Fibroblast of mammary gland (primary cell): ENCODE measurements at regions not wholly inside any gene's neighbourhood (a gene's known extent, or its start where the extent isn't known, plus 50 kb on each side); places are given as distances from the start of the nearest gene placed in this dataset.
A peak's percentile ranks its signal among the peaks of the same experiment; 100 is the strongest.
"Not testable (repeated sequence)": the region's sequence is repeated elsewhere in the genome, so short reads cannot be mapped to it uniquely, and the experiment has no call there.

ENCODE experiments used
- DNase-seq: peaks from one replicate; pipeline ENCODE4 v3.0.0-alpha.2; 2010; ENCODE audit warnings: low read depth
- H3K4me3 ChIP-seq: 2 replicates; pipeline ENCODE4 v1.5.1; 2011; ENCODE audit warnings: low read depth, mild to moderate bottlenecking, low read length, moderate library complexity; ENCODE audit not compliant: control insufficient read depth
- CTCF ChIP-seq: conservative IDR thresholded peaks from 2 replicates; pipeline ENCODE4 v1.5.1; 2011; ENCODE audit warnings: low read depth, low read length, inconsistent platforms; ENCODE audit not compliant: control insufficient read depth, insufficient read depth

GRCh38 chr2:175282300-175282699, 100.8 kb upstream of the ATP5MC3 start:
- no peak overlapping the region for H3K4me3 ChIP-seq
- peak; percentile 47 for DNase-seq
- peak; percentile 35 for TF ChIP-seq CTCF

DNA sequence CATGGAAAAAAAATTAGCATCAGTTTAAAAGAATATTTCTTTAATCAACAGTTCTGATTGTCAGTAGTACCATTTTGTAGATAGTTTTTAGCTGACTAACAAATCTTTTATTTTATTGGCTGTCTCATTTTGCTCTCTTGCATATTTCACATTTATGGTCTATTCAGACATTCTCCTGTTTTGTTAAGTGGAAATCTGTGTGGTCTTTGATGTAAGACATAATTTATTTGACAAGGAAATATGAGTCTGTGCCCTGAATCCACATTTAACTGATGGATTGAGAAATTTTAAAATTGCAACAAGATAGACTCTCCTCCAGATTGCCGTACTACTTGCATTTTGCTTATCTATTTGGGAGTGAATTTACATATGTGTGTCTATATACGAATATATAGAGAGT, 96.3 kb upstream of the ATP5MC3 start:
- no peak for DNase-seq
- TF ChIP-seq CTCF: no peak
- no peak overlapping the region for H3K4me3 ChIP-seq

DNA sequence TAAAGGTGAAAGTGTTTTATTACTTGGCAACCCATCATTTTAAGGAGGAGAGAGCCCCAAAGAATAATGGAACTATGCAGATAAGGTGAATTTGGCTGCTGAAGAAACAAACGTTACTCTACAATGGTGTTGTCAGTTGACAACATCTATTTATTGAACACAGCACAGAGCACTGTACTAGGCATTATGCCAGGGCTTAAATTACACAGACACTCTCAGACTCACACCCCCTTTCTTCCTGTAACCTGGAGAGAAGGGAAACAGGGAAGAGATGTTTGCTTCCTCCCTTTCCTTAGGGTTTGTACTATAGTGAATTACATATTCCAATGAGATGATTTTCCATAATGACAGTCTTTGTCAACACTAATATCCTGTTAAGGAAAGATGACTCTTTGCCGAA, 94.0 kb upstream of the ATP5MC3 start:
- no peak for TF ChIP-seq CTCF
- H3K4me3 ChIP-seq: no peak overlapping the region
- DNase-seq: no peak

DNA sequence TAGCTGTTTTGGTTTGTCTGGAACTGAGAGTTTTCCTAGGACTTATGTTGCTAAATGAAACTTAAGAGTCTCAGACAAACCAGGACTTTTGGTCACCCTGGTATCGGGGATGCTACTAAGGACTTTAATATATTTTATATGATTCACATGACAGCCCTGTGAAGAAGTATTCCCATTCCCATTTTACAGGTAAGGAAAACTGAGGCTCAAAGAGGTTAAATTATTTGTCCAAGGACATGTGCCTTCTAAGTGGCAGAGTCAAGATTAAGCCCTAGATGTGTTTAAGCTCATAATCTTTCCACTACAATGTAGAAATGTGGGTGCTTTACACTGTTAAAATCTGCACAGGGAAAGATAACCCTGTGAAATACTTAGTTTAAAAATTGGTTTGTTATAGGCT, 77.7 kb upstream of the ATP5MC3 start:
- H3K4me3 ChIP-seq: no peak overlapping the region
- no peak for TF ChIP-seq CTCF
- no peak for DNase-seq

DNA sequence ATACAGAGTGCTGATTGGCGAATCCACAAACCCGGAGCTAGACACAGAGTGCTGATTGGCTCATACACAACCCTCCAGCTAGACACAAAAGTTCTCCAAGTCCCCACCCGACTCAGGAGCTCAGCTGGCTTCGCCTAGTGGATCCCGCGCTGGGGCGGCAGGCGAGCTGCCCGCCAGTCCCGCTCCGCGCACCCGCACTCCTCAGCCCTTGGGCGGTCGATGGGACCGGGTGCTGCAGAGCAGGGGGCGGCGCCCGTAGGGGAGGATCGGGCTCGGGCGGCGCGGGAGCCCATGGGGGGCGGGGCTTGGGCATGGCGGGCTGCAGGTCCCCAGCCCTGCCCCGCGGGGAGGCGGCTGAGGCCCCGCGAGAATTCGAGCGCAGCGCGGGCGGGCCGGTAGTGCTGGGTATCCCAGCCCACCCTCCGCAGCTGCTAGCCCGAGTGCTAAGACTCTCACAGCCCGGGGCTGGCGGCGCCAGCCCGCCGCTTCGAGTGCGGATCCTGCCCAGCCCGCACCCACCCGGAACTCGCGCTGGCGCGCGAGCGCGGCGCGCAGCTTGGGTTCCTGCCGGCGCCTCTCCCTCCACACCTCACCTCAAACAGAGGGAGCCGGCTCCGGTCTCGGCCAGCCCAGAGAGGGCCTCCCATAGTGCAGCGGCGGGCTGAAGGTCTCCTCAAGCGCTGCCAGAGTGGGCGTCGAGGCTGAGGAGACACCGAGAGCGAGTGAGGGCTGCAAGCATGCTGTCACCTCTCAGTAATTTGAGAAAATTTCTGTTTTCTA, 75.5 kb upstream of the ATP5MC3 start:
- no peak overlapping the region for H3K4me3 ChIP-seq
- DNase-seq: no peak
- no peak for TF ChIP-seq CTCF

DNA sequence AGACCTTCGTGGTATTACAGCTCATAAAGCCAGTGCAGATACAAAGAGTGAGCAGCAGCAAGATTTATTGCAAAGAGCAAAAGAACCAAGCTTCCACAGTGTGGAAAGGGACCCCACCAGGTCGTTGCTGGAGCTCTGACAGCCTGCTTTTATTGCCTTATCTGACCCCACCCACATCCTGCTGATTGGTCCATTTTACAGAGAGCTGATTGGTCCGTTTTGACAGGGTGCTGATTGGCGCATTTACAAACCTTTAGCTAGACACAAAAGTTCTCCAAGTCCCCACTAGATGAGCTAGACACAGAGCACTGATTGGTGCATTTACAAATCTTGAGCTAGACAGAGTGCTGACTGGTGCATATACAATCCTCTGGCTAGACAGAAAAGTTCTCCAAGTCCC, 74.9 kb upstream of the ATP5MC3 start:
- DNase-seq, H3K4me3 ChIP-seq: not testable (repeated sequence)

- DNase-seq: no peak
- H3K4me3 ChIP-seq: no peak overlapping the region
- no peak for TF ChIP-seq CTCF
Measured at GRCh38 chr2:175253871-175254270, 72.4 kb upstream of the ATP5MC3 start.
